ENCODE measurements at regions not wholly inside any gene's neighbourhood (a gene's known extent, or its start where the extent isn't known, plus 50 kb on each side); places are given as distances from the start of the nearest gene placed in this dataset.
"Not testable (repeated sequence)": the region's sequence is repeated elsewhere in the genome, so short reads cannot be mapped to it uniquely, and the experiment has no call there.

DNA sequence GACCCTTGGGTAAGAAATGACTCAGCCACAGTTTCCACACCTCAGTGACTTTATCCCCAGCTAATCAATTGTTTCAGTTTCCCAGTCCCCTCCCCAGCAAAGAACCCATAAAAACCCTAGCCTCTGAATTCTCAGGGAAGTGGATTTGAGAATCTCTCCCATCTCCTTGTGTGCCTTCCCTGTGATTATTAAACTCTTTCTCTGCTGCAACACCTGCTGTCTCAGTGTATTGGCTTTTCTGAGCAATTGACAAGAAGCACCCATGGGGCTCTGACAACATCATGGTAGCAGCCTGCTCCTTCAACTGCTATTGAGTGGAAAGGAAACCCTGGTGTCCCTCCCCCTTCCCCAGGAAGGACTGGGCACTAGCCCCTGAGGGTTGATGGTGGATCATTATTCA lies 73.7 kb downstream of the UQCRFS1 start:
- H3K36me3 ChIP-seq (ENCODE audit: insufficient read depth, low read length): no peaks in the 10 kb centered on the region
- H3K27me3 ChIP-seq (ENCODE audit: insufficient read depth, low read length, poor library complexity, severe bottlenecking): no peaks in the 10 kb centered on the region
- no peaks in the 10 kb centered on the region for H3K79me2 ChIP-seq (ENCODE audit: insufficient read depth, low read length)
- peaks cover 20% of the 10 kb centered on the region; the same call in 1 of the 2 replicates for H3K9me3 ChIP-seq (ENCODE audit: insufficient read depth, low read depth, low read length)
- no peaks in the 10 kb centered on the region for H4K20me1 ChIP-seq (ENCODE audit: insufficient read depth, low read length, poor library complexity, severe bottlenecking)
- no peaks in the 10 kb centered on the region for H3F3A ChIP-seq (ENCODE audit: low read depth)
- no peak overlapping the region for H3K4me2 ChIP-seq (ENCODE audit: low read depth, low read length, poor library complexity, severe bottlenecking)
- no peaks in the 10 kb centered on the region for H3K4me1 ChIP-seq (ENCODE audit: insufficient read depth, low read length, poor library complexity, severe bottlenecking)
- no peak overlapping the region for H3K4me3 ChIP-seq (ENCODE audit: low read length, poor library complexity, severe bottlenecking)
- no peak overlapping the region for H2AFZ ChIP-seq (ENCODE audit: low read length)
- TF ChIP-seq EZH2phosphoT487 (IDR thresholded peaks at IDR 0.05; ENCODE audit: borderline replicate concordance): no peak
- TF ChIP-seq, protein P1, sequence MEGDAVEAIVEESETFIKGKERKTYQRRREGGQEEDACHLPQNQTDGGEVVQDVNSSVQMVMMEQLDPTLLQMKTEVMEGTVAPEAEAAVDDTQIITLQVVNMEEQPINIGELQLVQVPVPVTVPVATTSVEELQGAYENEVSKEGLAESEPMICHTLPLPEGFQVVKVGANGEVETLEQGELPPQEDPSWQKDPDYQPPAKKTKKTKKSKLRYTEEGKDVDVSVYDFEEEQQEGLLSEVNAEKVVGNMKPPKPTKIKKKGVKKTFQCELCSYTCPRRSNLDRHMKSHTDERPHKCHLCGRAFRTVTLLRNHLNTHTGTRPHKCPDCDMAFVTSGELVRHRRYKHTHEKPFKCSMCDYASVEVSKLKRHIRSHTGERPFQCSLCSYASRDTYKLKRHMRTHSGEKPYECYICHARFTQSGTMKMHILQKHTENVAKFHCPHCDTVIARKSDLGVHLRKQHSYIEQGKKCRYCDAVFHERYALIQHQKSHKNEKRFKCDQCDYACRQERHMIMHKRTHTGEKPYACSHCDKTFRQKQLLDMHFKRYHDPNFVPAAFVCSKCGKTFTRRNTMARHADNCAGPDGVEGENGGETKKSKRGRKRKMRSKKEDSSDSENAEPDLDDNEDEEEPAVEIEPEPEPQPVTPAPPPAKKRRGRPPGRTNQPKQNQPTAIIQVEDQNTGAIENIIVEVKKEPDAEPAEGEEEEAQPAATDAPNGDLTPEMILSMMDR (conservative IDR thresholded peaks at IDR 0.05; ENCODE audit: low read length): no peak
- H3K9me2 ChIP-seq (replicated peaks; ENCODE audit: low read depth, low read length): no peaks in the 10 kb centered on the region
- no peak overlapping the region for H3K9ac ChIP-seq (ENCODE audit: low read depth, low read length, poor library complexity, severe bottlenecking)

DNA sequence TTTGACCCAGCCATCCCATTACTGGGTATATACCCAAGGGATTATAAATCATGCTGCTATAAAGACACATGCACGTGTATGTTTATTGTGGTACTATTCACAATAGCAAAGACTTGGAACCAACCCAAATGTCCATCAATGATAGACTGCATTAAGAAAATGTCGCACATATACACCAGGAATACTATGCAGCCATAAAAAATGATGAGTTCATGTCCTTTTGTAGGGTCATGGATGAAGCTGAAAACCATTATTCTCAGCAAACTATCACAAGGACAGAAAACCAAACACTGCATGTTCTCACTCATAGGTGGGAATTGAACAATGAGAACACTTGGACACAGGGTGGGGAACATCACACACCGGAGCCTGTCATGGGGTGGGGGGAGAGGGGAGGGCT lies 74.7 kb downstream of the UQCRFS1 start:
- peaks cover 20% of the 10 kb centered on the region; the same call in 1 of the 2 replicates for H3K9me3 ChIP-seq (ENCODE audit: insufficient read depth, low read depth, low read length)
- not testable (repeated sequence) for H3F3A ChIP-seq (ENCODE audit: low read depth); H3K9me2 ChIP-seq (replicated peaks; ENCODE audit: low read depth, low read length); H3K27me3 ChIP-seq (ENCODE audit: insufficient read depth, low read length, poor library complexity, severe bottlenecking); H3K36me3 ChIP-seq (ENCODE audit: insufficient read depth, low read length); H3K4me1 ChIP-seq (ENCODE audit: insufficient read depth, low read length, poor library complexity, severe bottlenecking); H2AFZ ChIP-seq (ENCODE audit: low read length); H3K9ac ChIP-seq (ENCODE audit: low read depth, low read length, poor library complexity, severe bottlenecking); H3K79me2 ChIP-seq (ENCODE audit: insufficient read depth, low read length); H3K4me2 ChIP-seq (ENCODE audit: low read depth, low read length, poor library complexity, severe bottlenecking); H3K4me3 ChIP-seq (ENCODE audit: low read length, poor library complexity, severe bottlenecking); H4K20me1 ChIP-seq (ENCODE audit: insufficient read depth, low read length, poor library complexity, severe bottlenecking)

DNA sequence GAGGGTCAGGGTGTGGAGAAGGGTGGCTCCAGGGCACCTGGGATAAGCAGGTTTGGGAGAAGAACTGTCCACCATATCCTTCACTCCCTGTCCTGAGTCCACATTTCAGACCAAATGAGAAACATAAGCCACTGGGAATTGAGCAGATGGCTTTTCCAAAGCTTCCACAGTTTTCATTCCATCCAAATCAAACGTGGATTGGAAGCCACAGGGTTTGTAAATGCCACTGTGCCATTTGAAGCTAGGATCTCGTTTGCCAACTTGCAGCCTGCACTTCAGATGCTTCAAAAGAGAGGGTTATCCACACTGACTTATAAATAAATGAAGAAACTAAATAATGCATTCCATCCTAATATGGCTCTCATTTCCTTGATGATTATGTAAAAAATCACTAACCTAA lies 81.5 kb downstream of the UQCRFS1 start:
- H3K27me3 ChIP-seq (ENCODE audit: insufficient read depth, low read length, poor library complexity, severe bottlenecking): no peaks in the 10 kb centered on the region
- TF ChIP-seq, protein P1 (conservative IDR thresholded peaks at IDR 0.05; ENCODE audit: low read length): no peak
- TF ChIP-seq EZH2phosphoT487 (IDR thresholded peaks at IDR 0.05; ENCODE audit: borderline replicate concordance): no peak
- no peak overlapping the region for H2AFZ ChIP-seq (ENCODE audit: low read length)
- no peaks in the 10 kb centered on the region for H4K20me1 ChIP-seq (ENCODE audit: insufficient read depth, low read length, poor library complexity, severe bottlenecking)
- H3K79me2 ChIP-seq (ENCODE audit: insufficient read depth, low read length): no peaks in the 10 kb centered on the region
- H3K4me1 ChIP-seq (ENCODE audit: insufficient read depth, low read length, poor library complexity, severe bottlenecking): no peaks in the 10 kb centered on the region
- peaks cover 5% of the 10 kb centered on the region; the same call in 1 of the 2 replicates for H3K9me3 ChIP-seq (ENCODE audit: insufficient read depth, low read depth, low read length)
- no peak overlapping the region for H3K4me3 ChIP-seq (ENCODE audit: low read length, poor library complexity, severe bottlenecking)
- H3K4me2 ChIP-seq (ENCODE audit: low read depth, low read length, poor library complexity, severe bottlenecking): no peak overlapping the region
- no peaks in the 10 kb centered on the region for H3F3A ChIP-seq (ENCODE audit: low read depth)
- H3K9me2 ChIP-seq (replicated peaks; ENCODE audit: low read depth, low read length): no peaks in the 10 kb centered on the region
- no peak overlapping the region for H3K9ac ChIP-seq (ENCODE audit: low read depth, low read length, poor library complexity, severe bottlenecking)
- H3K36me3 ChIP-seq (ENCODE audit: insufficient read depth, low read length): no peaks in the 10 kb centered on the region

DNA sequence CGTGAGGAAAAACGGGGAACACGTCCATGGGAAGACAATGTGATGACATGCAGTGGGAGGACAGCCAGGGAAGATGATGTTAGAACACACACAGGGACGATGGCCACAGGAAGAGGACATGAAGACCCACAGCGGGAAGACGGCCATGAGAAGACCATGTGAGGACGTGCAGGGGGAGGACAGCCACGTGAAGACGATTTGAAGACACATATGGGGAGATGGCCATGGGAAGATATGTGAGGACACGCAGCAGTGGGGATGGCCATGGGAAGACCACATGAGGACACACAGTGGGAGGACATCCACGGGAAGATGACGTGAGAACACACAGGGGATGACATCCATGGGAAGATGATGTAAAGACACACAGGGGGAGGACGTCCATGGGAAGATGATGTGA lies 83.8 kb downstream of the UQCRFS1 start:
- no peak for TF ChIP-seq EZH2phosphoT487 (IDR thresholded peaks at IDR 0.05; ENCODE audit: borderline replicate concordance)
- TF ChIP-seq, protein P1 (conservative IDR thresholded peaks at IDR 0.05; ENCODE audit: low read length): no peak
- H3K4me3 ChIP-seq (ENCODE audit: low read length, poor library complexity, severe bottlenecking): no peak overlapping the region

More for the DNA sequence above, 83.8 kb downstream of the UQCRFS1 start:
- H3K36me3 ChIP-seq (ENCODE audit: insufficient read depth, low read length): no peaks in the 10 kb centered on the region
- no peaks in the 10 kb centered on the region for H3F3A ChIP-seq (ENCODE audit: low read depth)
- H2AFZ ChIP-seq (ENCODE audit: low read length): no peak overlapping the region
- no peaks in the 10 kb centered on the region for H3K9me2 ChIP-seq (replicated peaks; ENCODE audit: low read depth, low read length)
- H3K27me3 ChIP-seq (ENCODE audit: insufficient read depth, low read length, poor library complexity, severe bottlenecking): no peaks in the 10 kb centered on the region
- H3K9ac ChIP-seq (ENCODE audit: low read depth, low read length, poor library complexity, severe bottlenecking): no peak overlapping the region
- H3K79me2 ChIP-seq (ENCODE audit: insufficient read depth, low read length): no peaks in the 10 kb centered on the region
- H4K20me1 ChIP-seq (ENCODE audit: insufficient read depth, low read length, poor library complexity, severe bottlenecking): no peaks in the 10 kb centered on the region
- no peak overlapping the region for H3K4me2 ChIP-seq (ENCODE audit: low read depth, low read length, poor library complexity, severe bottlenecking)
- H3K4me1 ChIP-seq (ENCODE audit: insufficient read depth, low read length, poor library complexity, severe bottlenecking): no peaks in the 10 kb centered on the region
- peaks cover 5% of the 10 kb centered on the region; the same call in 1 of the 2 replicates for H3K9me3 ChIP-seq (ENCODE audit: insufficient read depth, low read depth, low read length)

Data from Loucy (cell line).